OCI-LY3 (cell line): ENCODE measurements at regions not wholly inside any gene's neighbourhood (a gene's known extent, or its start where the extent isn't known, plus 50 kb on each side); places are given as distances from the start of the nearest gene placed in this dataset.

Experiments
- H2AFZ ChIP-seq: fragments of 200-600, 300-600 bp; shearing (Covaris generic); 2 replicates; pipeline ENCODE4 v1.6.0; 2014; ENCODE audit warnings: antibody characterized with exemption, low read depth, low read length
- H3K27ac ChIP-seq: fragments of 200-600, 300-600 bp; sonication (generic); 2 replicates; pipeline ENCODE4 v1.5.1; 2014; ENCODE audit warnings: mild to moderate bottlenecking, low read length, moderate library complexity, mixed read lengths
- H3K27me3 ChIP-seq: fragments of 200-600, 300-600 bp; sonication (generic); 2 replicates; pipeline ENCODE4 v1.6.1; 2014; ENCODE audit warnings: low read depth, low read length, mixed read lengths
- H3K36me3 ChIP-seq: fragments of 200-600, 300-600 bp; sonication (generic); replicated peaks from 2 replicates; pipeline ENCODE3; 2014; ENCODE audit warnings: low read depth, low read length, mixed read lengths
- H3K4me1 ChIP-seq: fragments of 300-600, 200-600 bp; sonication (generic); 2 replicates; pipeline ENCODE4 v1.6.1; 2014; ENCODE audit warnings: low read length, mixed read lengths
- H3K4me2 ChIP-seq: fragments of 200-600, 300-600 bp; sonication (generic); 2 replicates; pipeline ENCODE4 v1.6.1; 2014; ENCODE audit warnings: low read length, mixed read lengths
- H3K4me3 ChIP-seq: fragments of 300-600, 200-600 bp; sonication (generic); 2 replicates; pipeline ENCODE4 v1.5.1; 2014; ENCODE audit warnings: antibody characterized with exemption, mild to moderate bottlenecking, low read length, moderate library complexity
- H3K79me2 ChIP-seq: fragments of 300-600, 200-600 bp; shearing (Covaris generic); 2 replicates; pipeline ENCODE4 v1.6.1; 2014; ENCODE audit warnings: mild to moderate bottlenecking, low read length, mixed read lengths
- H3K9ac ChIP-seq: fragments of 300-600, 200-600 bp; shearing (Covaris generic); 2 replicates; pipeline ENCODE4 v1.6.0; 2014; ENCODE audit warnings: mild to moderate bottlenecking, low read length, moderate library complexity
- H3K9me3 ChIP-seq: fragments of 200-600, 300-600 bp; shearing (Covaris generic); 2 replicates; pipeline ENCODE4 v1.6.1; 2014; ENCODE audit warnings: low read length, mixed read lengths; ENCODE audit not compliant: insufficient read depth
- H4K20me1 ChIP-seq: fragments of 200-600, 300-600 bp; sonication (generic); 2 replicates; pipeline ENCODE4 v1.6.1; 2016; ENCODE audit warnings: low read length, mixed read lengths; ENCODE audit not compliant: insufficient read depth
- CTCF ChIP-seq: fragments of 200-600, 300-600 bp; sonication (generic); IDR thresholded peaks from 2 replicates; pipeline ENCODE4 v1.5.1; 2014; ENCODE audit warnings: antibody characterized with exemption, low read length, low read depth
- EZH2phosphoT487 ChIP-seq: fragments of 200-600 bp; shearing (Covaris generic); IDR thresholded peaks from 2 replicates; pipeline ENCODE4 v1.6.1; 2018; ENCODE audit warnings: antibody characterized with exemption, mixed run types, low read depth

DNA sequence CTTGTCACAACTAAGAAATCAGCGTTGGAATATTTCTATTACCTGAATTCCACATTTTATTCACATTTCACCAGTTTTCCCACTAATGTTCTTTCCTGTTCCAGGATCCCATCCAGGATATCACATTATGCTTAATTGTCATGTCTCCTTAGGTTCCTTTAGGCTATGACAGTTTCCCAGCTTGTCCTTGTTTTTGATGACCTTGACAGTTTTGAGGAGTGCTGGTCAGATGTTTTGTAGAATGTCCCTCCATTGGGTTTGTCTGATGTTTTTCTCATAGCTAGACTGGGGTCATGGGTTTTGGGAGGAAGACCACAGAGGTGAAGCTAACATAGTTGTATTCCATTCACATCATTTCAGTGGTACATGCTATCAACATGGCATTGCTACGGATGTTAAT lies 80.8 kb upstream of the HEPHL1 start:
- no peak overlapping the region for H3K4me3 ChIP-seq
- no peaks in the 10 kb centered on the region for H4K20me1 ChIP-seq
- H3K9me3 ChIP-seq = no peaks in the 10 kb centered on the region
- H3K9ac ChIP-seq = no peak overlapping the region
- no peaks in the 10 kb centered on the region for H3K36me3 ChIP-seq
- H3K27ac ChIP-seq = no peak overlapping the region
- no peak overlapping the region for H3K4me2 ChIP-seq
- no peaks in the 10 kb centered on the region for H3K4me1 ChIP-seq
- H3K79me2 ChIP-seq = no peaks in the 10 kb centered on the region
- TF ChIP-seq CTCF = no peak
- TF ChIP-seq EZH2phosphoT487 = no peak
- peaks cover 28% of the 10 kb centered on the region; the same call in 1 of the 2 replicates for H3K27me3 ChIP-seq
- H2AFZ ChIP-seq = no peak overlapping the region

GRCh38 chr11:93942176-93942575 lies 79.0 kb upstream of the HEPHL1 start:
- Histone ChIP-seq H3K79me2 (no peaks in the 10 kb centered on the region), H2AFZ (no peak overlapping the region), H3K4me3 (no peak overlapping the region), H4K20me1 (no peaks in the 10 kb centered on the region), H3K27me3 (peaks cover 12% of the 10 kb centered on the region; the same call in 1 of the 2 replicates), H3K27ac (no peak overlapping the region), H3K9ac (no peak overlapping the region), H3K9me3 (no peaks in the 10 kb centered on the region), H3K36me3 (no peaks in the 10 kb centered on the region), H3K4me2 (no peak overlapping the region), H3K4me1 (no peaks in the 10 kb centered on the region)
- TF ChIP-seq CTCF (no peak), EZH2phosphoT487 (no peak)

DNA sequence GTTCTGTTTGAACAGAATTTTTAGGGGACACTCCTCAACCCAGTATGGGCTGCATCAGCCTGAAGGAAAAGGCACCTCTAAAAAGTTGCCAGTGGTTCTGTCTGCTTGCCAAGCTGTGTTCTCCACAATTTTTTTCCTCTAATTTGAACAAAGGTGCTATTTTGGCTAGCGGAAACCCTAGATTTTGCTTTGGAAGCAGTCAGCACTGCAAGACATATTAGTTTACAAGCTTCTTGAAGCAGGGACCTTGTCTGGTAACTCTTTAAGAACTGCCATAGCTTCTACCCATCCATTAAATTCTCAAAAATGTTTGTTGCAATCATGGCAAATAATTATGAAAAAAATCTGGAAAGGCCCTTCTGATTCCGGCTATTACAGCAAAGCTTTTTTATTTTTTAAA lies 75.6 kb upstream of the HEPHL1 start:
- no peak overlapping the region for H3K27ac ChIP-seq

DNA sequence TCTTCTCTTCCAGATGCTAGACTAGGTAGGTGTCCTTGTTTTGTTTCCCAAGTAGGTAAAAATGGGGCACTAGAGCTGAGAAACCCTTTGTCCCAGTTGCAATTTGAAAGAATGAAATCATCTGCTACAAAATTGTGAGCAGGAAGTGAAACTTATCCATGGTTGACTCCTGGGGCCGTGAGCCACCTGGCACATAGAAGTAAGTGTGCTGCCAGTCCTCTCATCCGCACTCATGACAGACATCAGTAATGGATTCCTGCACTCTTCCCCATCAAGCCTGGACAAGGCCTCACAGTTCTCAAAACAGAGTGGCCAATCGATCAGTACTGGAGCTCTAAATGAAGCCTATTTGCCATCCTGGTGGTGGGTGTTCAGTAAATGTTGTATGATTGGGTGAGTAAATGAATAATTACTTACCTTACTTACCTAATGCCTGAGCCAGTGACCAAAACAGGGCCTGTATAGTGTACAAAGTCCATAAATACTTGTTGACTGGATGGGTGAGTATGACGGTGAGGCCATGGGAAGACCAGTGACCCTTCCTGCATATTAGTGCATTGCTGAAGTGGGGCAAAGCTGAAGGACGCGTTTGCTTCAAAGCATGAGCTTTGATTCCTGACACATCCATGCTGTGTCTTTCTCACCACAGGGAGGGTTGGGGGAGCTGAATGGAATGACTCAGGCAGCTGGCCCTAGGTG lies 68.9 kb upstream of the HEPHL1 start:
- Histone ChIP-seq H3K79me2 (no peaks in the 10 kb centered on the region), H3K9ac (no peak overlapping the region), H3K27ac (no peak overlapping the region), H3K27me3 (0 out of 2 replicates have a peak, but pooled peaks cover 2% of the 10 kb centered on the region), H3K4me3 (no peak overlapping the region), H3K4me2 (no peak overlapping the region), H3K36me3 (no peaks in the 10 kb centered on the region), H4K20me1 (no peaks in the 10 kb centered on the region), H2AFZ (no peak overlapping the region), H3K9me3 (no peaks in the 10 kb centered on the region; the same call in 1 of the 2 replicates), H3K4me1 (0 out of 2 replicates have a peak, but pooled peaks cover 4% of the 10 kb centered on the region)
- TF ChIP-seq EZH2phosphoT487 = no peak
- TF ChIP-seq CTCF = no peak

More for the DNA sequence above, 75.6 kb upstream of the HEPHL1 start:
- Histone ChIP-seq H3K9me3 (no peaks in the 10 kb centered on the region), H2AFZ (no peak overlapping the region), H3K4me1 (no peaks in the 10 kb centered on the region), H3K79me2 (no peaks in the 10 kb centered on the region), H4K20me1 (no peaks in the 10 kb centered on the region), H3K36me3 (no peaks in the 10 kb centered on the region), H3K4me3 (no peak overlapping the region), H3K9ac (no peak overlapping the region), H3K27me3 (no peaks in the 10 kb centered on the region), H3K4me2 (no peak overlapping the region)
- TF ChIP-seq EZH2phosphoT487 (no peak), CTCF (no peak)
